ENCODE measurements at regions not wholly inside any gene's neighbourhood (a gene's known extent, or its start where the extent isn't known, plus 50 kb on each side); places are given as distances from the start of the nearest gene placed in this dataset.

- TF ChIP-seq CTCF (conservative IDR thresholded peaks at IDR 0.05) (no peak), EZH2 (IDR thresholded peaks at IDR 0.05; ENCODE audit: low read depth) (no peak)
These were observed 72.7 kb upstream of the IL33 start for GRCh38 chr9:6142799-6143454.
